NOMO-1 treated with DMSO at 0.1 percent for 48 hours (cell line): ENCODE measurements at regions not wholly inside any gene's neighbourhood (a gene's known extent, or its start where the extent isn't known, plus 50 kb on each side); places are given as distances from the start of the nearest gene placed in this dataset.

Source experiments
- DNase-seq: peaks from one replicate; lab custom pipeline; 2025; ENCODE audit not compliant: unreplicated experiment; lab: John Stamatoyannopoulos, UW

DNA sequence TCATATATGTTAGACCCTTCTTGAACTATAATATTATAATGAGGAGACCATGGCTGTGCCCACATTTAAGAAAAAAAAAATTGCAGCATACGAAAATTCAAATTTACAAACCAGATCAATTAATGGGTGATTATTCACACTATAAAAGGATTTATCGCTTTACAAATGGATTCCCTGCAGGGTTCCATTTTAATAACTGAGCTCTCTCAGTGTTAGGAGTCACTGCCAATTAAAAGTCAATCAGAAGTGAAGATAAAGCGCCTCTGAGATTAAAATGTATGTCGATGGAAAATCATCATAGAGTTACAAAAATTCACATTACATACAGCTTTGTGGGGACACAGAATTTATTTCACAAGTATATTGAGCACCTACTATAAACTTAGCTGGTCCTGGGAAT is 66.6 kb upstream of the SMARCA2 start:
- DNase-seq = no peak

DNA sequence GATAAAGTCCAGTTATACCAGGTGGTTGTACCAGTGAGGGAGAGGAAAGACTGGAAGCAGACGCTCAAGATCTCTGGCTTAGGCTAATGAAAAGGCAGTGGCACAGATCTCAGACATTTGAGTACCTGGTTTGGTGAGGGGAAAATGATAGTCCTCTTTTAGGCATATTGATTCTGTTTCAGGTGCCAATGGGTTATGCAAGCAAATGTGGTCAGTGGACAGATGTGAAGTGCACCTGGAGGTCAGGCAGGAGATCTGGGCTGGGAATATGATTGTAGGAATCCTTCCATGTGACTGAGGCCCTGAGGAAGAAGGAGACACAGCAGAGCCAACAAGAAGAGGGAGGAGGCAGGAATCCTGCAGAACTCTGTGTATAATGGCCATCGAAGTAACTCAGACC is 63.7 kb upstream of the SMARCA2 start:
- no peak for DNase-seq

DNA sequence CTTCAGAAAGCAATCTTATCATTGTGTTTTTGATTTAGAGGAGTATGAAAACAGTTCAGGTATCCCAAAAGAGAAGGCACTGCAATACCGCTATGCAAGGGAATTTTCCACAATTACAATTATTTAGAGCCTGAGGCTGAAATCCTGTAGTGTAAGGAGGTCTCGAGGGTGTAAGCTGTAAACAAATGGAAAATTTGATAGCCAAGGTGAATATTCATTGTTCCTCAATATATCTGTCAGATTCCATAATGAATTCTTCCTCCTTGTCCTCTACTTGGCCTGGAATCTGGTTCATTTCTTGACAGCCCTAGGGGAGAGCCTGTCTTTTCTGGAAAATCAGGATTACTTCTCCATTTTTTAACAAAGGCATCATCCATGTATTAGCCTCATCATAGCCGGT is 63.1 kb upstream of the SMARCA2 start:
- no peak for DNase-seq

- no peak for DNase-seq
These were observed 60.9 kb upstream of the SMARCA2 start for GRCh38 chr9:1954238-1954637.

GRCh38 chr9:1956958-1957357 is 58.2 kb upstream of the SMARCA2 start:
- no peak for DNase-seq

GRCh38 chr9:1957856-1958255 is 57.3 kb upstream of the SMARCA2 start:
- DNase-seq = no peak

GRCh38 chr9:1959371-1959770 is 55.8 kb upstream of the SMARCA2 start:
- DNase-seq = no peak

GRCh38 chr9:1960342-1961042 is 54.7 kb upstream of the SMARCA2 start:
- no peak for DNase-seq

DNA sequence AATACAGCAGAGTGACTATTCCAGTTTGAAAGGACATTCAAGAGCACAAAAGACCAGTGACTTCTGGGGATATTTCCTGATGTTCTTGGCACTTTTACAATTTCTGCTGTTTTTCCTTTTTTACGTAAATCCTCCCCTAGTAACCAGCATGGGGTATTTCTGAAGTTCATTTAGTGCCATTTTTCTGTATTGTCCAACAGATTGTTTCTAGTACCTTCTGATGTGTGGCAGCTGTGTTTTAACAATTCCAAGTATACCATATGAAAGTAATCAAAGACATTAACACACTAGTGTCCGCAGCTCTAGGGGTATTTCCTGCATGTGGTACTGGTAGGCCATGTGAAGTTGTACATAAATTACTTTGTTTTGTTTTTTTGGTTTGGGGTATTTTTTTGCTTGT is 53.0 kb upstream of the SMARCA2 start:
- DNase-seq = no peak

- no peak for DNase-seq
These were observed 52.5 kb upstream of the SMARCA2 start for GRCh38 chr9:1962588-1963106.

- DNase-seq = no peak
These were observed 51.1 kb upstream of the SMARCA2 start for GRCh38 chr9:1964093-1964492.
